ENCODE measurements at regions not wholly inside any gene's neighbourhood (a gene's known extent, or its start where the extent isn't known, plus 50 kb on each side); places are given as distances from the start of the nearest gene placed in this dataset.

DNA sequence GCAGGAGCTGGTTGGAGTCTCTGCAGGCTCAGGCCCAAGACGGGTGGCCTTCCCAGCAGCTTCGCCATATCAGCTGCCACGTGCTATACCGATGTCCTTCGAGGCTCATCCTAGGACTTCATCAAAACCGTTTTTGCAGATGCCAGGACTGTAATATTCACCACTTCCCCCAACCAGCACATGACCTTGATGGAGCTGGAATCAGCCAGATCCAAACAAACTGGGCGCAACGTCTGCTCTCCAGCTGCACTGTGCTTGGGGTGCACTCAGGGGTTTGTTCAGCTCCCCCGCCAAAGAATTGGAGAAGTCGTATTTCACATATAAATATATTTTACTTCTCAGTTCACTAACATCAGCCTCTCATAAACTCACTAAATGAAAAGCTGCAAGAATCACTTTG is 149.5 kb upstream of the DIO3 start:
- Histone ChIP-seq H3K27me3 (ENCODE audit: control insufficient read depth, insufficient read depth, low read length) (peaks cover 3% of the 10 kb centered on the region; the same call in 1 of the 2 replicates), H4K5ac (ENCODE audit: low read depth, low read length) (no peak overlapping the region), H3K4me2 (ENCODE audit: low read depth, low read length) (no peak overlapping the region), H3K23ac (ENCODE audit: low read depth, low read length) (no peak overlapping the region), H3K18ac (ENCODE audit: low read depth, low read length) (no peak overlapping the region), H2AFZ (replicated peaks; ENCODE audit: low read length, poor library complexity) (no peak overlapping the region), H3K79me1 (ENCODE audit: low read depth in 1 of 2, low read length in 2 of 2) (no peaks in the 10 kb centered on the region), H2BK5ac (ENCODE audit: low read depth, low read length, poor library complexity, severe bottlenecking) (no peak overlapping the region), H2BK120ac (ENCODE audit: low read depth, low read length) (no peak overlapping the region), H3K27ac (ENCODE audit: insufficient read depth, low read length) (no peak overlapping the region), H2BK20ac (ENCODE audit: low read depth, low read length) (no peak overlapping the region), H3K9me1 (ENCODE audit: insufficient read depth, low read length) (0 out of 2 replicates have a peak, but pooled peaks cover 8% of the 10 kb centered on the region), H4K91ac (ENCODE audit: insufficient read depth, low read depth, low read length) (no peak overlapping the region), H3K9ac (ENCODE audit: low read depth, low read length) (no peak overlapping the region), H2BK15ac (ENCODE audit: low read depth, low read length) (no peak overlapping the region), H3K9me3 (ENCODE audit: control insufficient read depth, insufficient read depth, low read length) (no peaks in the 10 kb centered on the region; the same call in 1 of the 2 replicates), H3K14ac (replicated peaks; ENCODE audit: low read depth, low read length) (no peak overlapping the region), H3K4me3 (ENCODE audit: insufficient read depth, low read depth, low read length) (no peak overlapping the region), H3K4ac (ENCODE audit: low read depth, low read length) (no peak overlapping the region), H4K8ac (ENCODE audit: low read depth in 2 of 2, low read length in 2 of 2) (no peak overlapping the region), H2AK9ac (replicated peaks; ENCODE audit: low read depth, low read length, poor library complexity) (no peak overlapping the region), H3K56ac (ENCODE audit: extremely low read depth, insufficient read depth, low read length) (no peak overlapping the region), H3K36me3 (ENCODE audit: control insufficient read depth, insufficient read depth, low read length) (no peaks in the 10 kb centered on the region), H2AK5ac (ENCODE audit: low read depth, low read length) (no peak overlapping the region), H3K4me1 (ENCODE audit: control insufficient read depth, insufficient read depth, low read length) (peaks cover 19% of the 10 kb centered on the region), H4K20me1 (ENCODE audit: insufficient read depth, low read length) (no peaks in the 10 kb centered on the region)
- dilution Hi-C loops (cut with HindIII; ENCODE audit: low sequenced_read_pairs, unreplicated experiment): no loop called here
- 64% methylated on average over 3 of the region's 10 CpGs; no CpG with 5 or more reads in 1 of the 2 experiments for WGBS, 2 experiments (ENCODE audit: extremely low coverage in 2 of 2, insufficient read length in 1 of 2)
- BruUV-seq (replicated peaks): no TSS peak
- POLR2A ChIA-PET (ENCODE audit: unreplicated experiment): no interaction called here
- ATAC-seq (ENCODE audit: low read depth): no peak
- intact Hi-C loops (cut with micrococcal nuclease): no loop called here
- no peak for DNase-seq
- CTCF ChIA-PET: no interaction called here
- no peak for TF ChIP-seq POLR2A (IDR thresholded peaks at IDR 0.05; ENCODE audit: low read depth, low read length)
- TF ChIP-seq SMC3 (IDR thresholded peaks at IDR 0.05; ENCODE audit: low read depth, low read length): no peak
- no peak for TF ChIP-seq BHLHE40 (IDR thresholded peaks at IDR 0.05; ENCODE audit: low read depth, low read length)
- no peak for TF ChIP-seq FOS (IDR thresholded peaks at IDR 0.05; ENCODE audit: low read depth, low read length)
- TF ChIP-seq MAZ (IDR thresholded peaks at IDR 0.05; ENCODE audit: borderline replicate concordance, low read depth, low read length): no peak
- TF ChIP-seq, protein P1, sequence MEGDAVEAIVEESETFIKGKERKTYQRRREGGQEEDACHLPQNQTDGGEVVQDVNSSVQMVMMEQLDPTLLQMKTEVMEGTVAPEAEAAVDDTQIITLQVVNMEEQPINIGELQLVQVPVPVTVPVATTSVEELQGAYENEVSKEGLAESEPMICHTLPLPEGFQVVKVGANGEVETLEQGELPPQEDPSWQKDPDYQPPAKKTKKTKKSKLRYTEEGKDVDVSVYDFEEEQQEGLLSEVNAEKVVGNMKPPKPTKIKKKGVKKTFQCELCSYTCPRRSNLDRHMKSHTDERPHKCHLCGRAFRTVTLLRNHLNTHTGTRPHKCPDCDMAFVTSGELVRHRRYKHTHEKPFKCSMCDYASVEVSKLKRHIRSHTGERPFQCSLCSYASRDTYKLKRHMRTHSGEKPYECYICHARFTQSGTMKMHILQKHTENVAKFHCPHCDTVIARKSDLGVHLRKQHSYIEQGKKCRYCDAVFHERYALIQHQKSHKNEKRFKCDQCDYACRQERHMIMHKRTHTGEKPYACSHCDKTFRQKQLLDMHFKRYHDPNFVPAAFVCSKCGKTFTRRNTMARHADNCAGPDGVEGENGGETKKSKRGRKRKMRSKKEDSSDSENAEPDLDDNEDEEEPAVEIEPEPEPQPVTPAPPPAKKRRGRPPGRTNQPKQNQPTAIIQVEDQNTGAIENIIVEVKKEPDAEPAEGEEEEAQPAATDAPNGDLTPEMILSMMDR (conservative IDR thresholded peaks at IDR 0.05; ENCODE audit: low read depth, low read length): no peak
- TF ChIP-seq MXI1 (IDR thresholded peaks at IDR 0.05; ENCODE audit: borderline replicate concordance, low read depth, low read length): no peak
- no peak for TF ChIP-seq RCOR1 (IDR thresholded peaks at IDR 0.05; ENCODE audit: insufficient replicate concordance, low read length)
- no peak for TF ChIP-seq MAFK (IDR thresholded peaks at IDR 0.05; ENCODE audit: low read depth, low read length)
- in situ Hi-C loops (cut with MboI; ENCODE audit: low sequenced_read_pairs): no loop called here
